GM19328 (cell line): ENCODE measurements at regions not wholly inside any gene's neighbourhood (a gene's known extent, or its start where the extent isn't known, plus 50 kb on each side); places are given as distances from the start of the nearest gene placed in this dataset.
"Not testable (repeated sequence)": the region's sequence is repeated elsewhere in the genome, so short reads cannot be mapped to it uniquely, and the experiment has no call there.

Experiments
- ATAC-seq: cut with Tn5 transposase; IDR thresholded peaks from one replicate; pipeline ENCODE4 v1.9.1; 2021; ENCODE audit warnings: mild to moderate bottlenecking, moderate library complexity; ENCODE audit not compliant: unreplicated experiment

DNA sequence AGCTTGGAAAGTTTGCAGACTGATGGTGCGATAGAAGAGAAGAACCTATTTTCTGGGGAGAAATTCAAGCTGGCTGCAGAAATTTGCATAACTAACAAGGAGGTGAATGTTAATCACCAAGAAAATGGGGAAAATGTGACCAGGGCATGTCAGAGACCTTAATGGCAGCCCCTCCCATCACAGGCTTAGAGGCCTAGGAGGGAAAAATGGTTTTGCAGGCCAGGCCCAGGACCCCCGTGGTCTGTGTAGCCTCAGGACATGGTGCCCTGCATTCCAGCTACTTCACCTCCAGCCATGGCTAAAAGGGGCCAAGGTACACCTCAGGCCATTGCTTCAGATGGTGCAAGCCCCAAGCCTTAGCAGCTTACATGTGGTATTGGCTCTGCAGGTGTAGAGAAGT is 207.1 kb upstream of the CXorf66 start:
- ATAC-seq: no peak

GRCh38 chrX:140167551-140167950 is 202.2 kb upstream of the CXorf66 start:
- no peak for ATAC-seq

GRCh38 chrX:140165849-140166248 is 200.5 kb upstream of the CXorf66 start:
- ATAC-seq: no peak

DNA sequence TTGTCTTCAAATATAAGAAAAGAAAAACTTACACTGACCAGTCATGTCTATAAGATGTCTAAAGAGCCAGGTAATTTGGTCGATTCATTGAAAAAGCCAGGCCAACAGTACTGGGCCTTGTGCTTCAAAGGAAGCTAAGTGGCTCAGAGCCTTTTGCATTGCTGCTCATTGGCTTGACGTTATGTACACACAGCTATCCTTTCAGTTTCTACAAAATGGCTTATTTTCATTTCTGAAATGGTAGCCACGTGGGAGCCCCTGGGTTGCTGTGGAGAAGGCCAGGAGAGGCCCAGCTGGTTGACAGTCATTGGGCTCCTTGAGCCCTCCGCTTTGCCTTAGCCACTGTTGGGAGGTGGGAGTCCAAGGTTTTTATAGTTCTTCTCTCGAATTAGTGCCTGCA is 199.1 kb upstream of the CXorf66 start:
- ATAC-seq: no peak

DNA sequence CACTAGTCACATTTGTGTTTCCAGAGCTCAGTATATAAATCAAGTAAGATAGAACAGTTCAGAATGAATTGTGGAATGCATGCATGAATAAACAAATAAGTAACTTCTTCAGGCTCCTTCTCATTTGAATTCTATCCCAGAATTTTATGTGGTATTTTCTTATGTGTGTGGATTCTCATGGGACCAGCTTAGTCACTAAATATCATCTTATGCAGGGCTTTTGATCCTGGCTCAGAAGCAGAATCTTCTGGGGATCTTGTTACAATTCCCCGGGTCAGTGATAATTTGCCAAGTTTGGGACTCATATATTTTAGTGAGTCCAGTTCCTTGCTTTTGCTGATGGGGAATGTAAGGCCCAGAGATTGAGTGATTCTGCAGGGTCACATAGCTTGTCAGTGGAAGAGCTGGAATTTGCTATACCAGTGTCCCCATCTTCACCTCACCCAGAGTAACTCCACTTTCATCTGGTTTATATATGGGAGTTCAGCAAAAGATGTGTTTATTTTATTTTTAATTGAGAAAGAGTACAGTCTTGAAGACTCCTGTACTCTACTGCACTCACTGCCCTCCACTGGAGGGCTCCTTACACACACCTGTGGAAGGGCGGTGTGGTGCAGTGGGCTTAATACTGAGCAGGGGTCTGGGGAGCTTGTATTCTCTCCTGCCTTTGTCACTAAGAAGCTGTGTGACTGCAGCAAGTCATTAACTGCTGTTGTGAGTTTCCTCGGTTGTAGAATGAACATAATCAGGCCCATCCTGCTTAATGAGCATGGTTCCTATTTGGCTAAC is 198.2 kb upstream of the CXorf66 start:
- no peak for ATAC-seq

- ATAC-seq: no peak
These were observed 192.3 kb upstream of the CXorf66 start for GRCh38 chrX:140157611-140158010.

- no peak for ATAC-seq
These were observed 191.8 kb upstream of the CXorf66 start for GRCh38 chrX:140157143-140157542.

GRCh38 chrX:140151316-140151715 is 186.0 kb upstream of the CXorf66 start:
- no peak for ATAC-seq

DNA sequence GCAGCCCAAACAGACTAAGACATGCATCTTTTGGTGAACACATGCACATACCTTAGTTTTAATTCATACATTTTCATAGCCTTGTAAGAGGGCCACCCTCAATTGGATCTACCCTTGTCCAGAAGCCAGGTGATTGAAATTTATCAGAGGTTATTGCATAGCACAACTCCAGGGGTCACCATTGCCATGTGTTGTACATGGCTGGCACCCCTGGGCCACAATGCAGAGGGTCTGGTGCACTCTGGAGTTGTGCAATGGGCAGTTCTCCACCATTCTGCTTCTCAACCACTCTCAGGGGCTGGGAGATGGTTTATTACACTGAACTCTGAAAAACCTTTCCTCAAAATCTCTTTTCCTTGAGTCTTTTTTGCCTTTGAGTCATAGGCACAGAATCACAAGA is 184.4 kb upstream of the CXorf66 start:
- no peak for ATAC-seq

DNA sequence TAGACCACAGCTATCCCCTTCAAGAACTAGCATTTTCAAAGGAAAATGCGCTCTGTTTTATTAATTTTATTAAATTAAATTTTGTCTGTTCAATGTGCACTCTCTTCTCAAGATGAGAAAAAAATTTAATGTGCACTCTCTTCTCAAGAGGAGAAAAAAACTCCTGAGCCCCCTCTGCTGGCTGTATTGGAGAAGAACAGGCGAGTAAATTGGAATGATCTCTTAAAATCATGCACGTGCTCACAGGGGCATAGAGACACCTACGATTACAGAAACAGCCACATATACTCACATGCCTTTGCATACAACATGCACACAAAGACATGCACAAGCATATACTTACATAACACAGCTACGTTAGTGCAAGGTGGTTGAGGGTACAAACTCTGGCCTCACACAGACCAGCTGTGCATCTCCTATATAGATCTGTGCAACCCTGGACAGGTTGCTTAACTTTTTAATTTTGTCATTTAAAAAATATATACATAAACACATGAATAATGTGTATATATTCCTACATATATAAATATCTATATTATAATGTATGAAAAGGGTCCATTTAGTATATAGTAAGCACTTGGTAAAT is 176.2 kb upstream of the CXorf66 start:
- peak; percentile 64 for ATAC-seq

GRCh38 chrX:140138492-140138891 is 173.2 kb upstream of the CXorf66 start:
- ATAC-seq: not testable (repeated sequence)

GRCh38 chrX:140138065-140138464 is 172.7 kb upstream of the CXorf66 start:
- ATAC-seq: not testable (repeated sequence)

- no peak for ATAC-seq
These were observed 167.6 kb upstream of the CXorf66 start for GRCh38 chrX:140132937-140133336.

GRCh38 chrX:140123446-140123845 is 158.1 kb upstream of the CXorf66 start:
- no peak for ATAC-seq

GRCh38 chrX:140114059-140114458 is 148.7 kb upstream of the CXorf66 start:
- not testable (repeated sequence) for ATAC-seq

DNA sequence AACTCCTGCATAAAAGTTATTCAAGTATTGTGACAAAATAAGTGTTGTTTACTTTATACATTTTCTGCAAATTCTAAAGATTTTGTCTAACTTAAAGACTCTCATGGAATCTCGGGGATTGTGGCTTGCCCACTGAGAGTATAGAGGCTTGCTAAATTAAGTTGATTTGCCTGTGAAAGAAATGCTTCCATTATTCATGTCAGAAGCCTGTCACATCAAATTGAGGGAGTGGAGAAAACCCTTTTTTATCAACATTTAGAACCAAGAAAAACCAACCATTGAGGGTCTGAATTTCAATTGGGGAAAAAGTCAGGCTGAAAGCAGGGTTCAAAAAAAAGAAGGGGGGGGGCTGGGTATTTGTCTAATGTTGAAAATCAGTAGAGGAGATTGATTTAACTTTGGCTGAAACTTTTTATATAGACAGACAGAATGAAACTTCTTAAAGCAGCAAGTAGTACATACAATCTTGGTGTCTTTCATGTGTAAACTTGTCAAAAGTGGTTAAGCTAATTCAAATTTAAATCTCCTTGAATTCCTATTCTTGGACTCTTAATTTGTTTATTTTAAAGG is 144.8 kb upstream of the CXorf66 start:
- ATAC-seq: no peak

DNA sequence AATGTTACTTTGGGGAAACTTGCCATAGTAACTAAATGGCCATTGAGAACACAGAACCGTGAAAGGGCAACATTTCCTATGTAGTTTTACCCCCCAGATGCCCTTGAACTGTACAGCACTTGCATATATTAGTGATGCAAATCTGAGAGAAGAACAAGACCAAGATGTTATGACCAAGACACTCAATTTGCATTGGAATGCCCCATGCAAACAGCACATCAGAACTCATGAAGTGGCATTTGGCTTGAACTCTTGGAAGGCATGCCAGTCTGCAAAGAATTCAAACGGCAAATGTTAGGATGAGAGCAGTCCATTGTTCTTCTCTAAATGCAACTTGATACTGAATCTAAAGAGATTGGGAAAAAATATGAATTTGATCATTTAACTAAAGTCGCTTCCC is 139.4 kb upstream of the CXorf66 start:
- ATAC-seq: no peak

DNA sequence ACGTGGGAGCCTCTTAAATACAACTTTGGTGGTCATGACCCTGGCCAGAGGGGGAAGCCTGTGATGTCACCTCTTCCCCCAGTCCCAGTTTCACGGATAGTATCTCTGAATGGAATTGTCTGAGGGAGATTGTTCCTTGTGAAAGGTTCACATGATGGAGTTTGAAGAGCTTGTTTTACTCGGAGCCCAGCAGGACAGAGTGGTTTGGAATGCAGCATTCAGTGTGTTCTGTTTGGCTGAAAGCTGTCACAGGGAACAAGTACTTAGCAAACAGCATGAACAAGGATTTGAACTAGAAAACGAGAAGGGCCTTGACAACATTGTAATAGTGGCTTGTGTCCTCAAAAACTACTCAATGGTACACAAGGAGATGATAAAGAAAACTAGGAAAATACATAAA is 133.9 kb upstream of the CXorf66 start:
- no peak for ATAC-seq

DNA sequence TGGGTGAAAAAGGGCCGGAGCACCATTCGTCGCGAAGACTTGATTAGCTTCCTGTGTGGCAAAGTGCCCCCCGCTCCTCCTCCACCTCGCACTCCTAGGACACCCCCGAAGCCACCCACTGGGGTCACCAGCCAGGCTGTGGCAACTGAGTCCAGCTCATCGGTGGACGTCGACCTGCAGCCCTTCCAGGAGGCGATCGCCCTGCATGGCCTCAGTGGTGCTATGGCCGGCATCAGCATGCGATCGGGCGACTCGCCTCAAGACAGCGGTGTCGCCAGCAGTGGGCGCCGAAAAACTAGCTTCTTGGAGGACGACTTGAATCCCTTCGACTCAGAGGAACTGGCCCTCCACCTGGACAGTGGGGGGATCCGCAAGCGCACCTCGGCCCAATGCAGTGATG is 126.8 kb upstream of the CXorf66 start:
- no peak for ATAC-seq

- ATAC-seq: no peak
These were observed 126.0 kb upstream of the CXorf66 start for GRCh38 chrX:140091125-140091886.

DNA sequence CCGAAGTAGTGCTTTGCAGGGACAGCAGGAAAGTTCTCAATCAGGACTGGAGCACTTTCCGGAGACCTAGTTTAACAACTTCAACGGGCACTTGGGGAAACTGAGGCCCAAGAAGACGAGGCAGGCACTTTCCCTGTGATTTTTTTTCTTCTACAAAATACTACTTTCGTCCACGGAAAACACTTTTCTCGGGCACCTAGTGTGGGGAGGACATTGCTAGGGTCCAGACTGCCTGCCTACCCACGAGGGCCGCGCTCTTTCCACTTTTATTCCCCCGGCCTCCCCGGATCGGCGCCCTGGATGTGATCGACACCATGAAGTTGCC is 125.4 kb upstream of the CXorf66 start:
- ATAC-seq: no peak

GRCh38 chrX:140088438-140088837 is 123.1 kb upstream of the CXorf66 start:
- no peak for ATAC-seq
